GM13977 (cell line): ENCODE measurements at regions not wholly inside any gene's neighbourhood (a gene's known extent, or its start where the extent isn't known, plus 50 kb on each side); places are given as distances from the start of the nearest gene placed in this dataset.

ENCODE experiments used
- DNase-seq: peaks from one replicate; pipeline ENCODE4 v3.0.0; 2012; ENCODE audit warnings: low spot score
- CTCF ChIP-seq: IDR thresholded peaks from 2 replicates; pipeline ENCODE4 v1.5.1; 2012; ENCODE audit warnings: mild to moderate bottlenecking, control low read depth; ENCODE audit not compliant: insufficient read depth; ENCODE audit errors: extremely low read depth, missing control alignments
- in situ Hi-C: fragments of 300-500 bp; cut with MboI; formaldehyde crosslinking; loops from one replicate; pipeline ENCODE4 v1.12.0; 2022; ENCODE audit warnings: low sequenced_read_pairs, low pct_unique_long_range_greater_than_20kb, mixed read lengths, inconsistent platforms; ENCODE audit not compliant: unreplicated experiment

DNA sequence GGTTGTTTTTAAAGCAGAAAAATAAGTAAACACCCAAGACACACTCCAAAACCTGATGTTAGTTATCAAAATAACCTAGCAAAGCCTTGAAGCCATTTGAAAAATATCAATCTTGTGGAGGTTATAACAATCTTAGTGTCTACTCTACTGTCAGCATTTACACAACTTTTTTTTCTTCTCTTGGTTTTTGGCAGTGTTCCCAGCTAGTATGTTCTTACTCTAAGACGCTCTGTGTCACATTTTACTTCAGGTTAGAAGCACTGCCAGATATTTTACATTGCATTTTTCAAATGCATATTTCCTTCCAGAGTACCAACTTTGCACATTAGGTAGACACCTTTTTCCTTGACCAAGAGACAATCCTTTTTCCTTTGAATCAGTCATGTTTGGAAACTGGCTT lies 114.0 kb upstream of the INPP4B start:
- no peak for DNase-seq
- in situ Hi-C loops, result no loop called here

GRCh38 chr4:142960867-142961644 lies 115.0 kb upstream of the INPP4B start:
- in situ Hi-C loops, result no loop called here
- DNase-seq, result no peak

More for the DNA sequence above, 114.0 kb upstream of the INPP4B start:
- no peak for TF ChIP-seq CTCF

DNA sequence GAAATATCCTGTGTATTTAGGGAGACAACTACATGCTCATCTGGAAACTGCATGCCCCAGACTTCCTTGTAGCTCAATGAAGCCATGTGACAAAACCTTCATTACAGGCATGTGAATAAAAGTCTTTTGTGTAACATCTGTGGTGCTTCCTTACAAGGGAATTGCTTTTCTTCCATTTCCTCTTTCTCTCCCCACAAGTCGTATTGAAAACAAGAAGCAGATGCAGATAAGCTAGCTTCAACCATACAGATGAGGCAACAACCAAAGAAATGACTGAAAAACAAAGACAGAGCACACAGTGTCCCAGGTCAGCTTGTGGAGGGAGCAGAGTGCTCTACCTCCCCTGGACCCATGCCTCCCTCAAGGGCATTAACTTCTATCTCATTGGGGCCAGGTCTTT lies 115.8 kb upstream of the INPP4B start:
- no peak for TF ChIP-seq CTCF
- DNase-seq, result no peak

More at GRCh38 chr4:142960867-142961644, 115.0 kb upstream of the INPP4B start:
- no peak for TF ChIP-seq CTCF

DNA sequence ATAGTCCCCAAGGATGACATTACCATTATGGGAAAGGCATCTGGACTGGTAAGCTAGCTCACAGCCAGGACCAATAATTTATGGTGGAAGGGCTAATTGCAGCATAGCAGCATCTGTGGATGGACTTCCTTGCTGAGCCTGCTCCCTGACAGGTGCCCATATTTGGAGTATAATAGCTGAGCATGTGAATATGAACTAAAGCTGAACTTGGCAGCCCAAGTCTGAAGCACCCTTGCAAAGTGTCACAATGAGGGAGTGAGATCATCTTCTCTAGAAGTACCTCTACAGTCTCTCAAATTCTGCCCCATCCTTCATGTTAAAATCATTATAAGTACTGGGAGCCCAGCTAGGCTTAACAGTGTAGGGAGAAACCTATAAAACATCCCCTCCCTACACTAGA lies 128.2 kb upstream of the INPP4B start:
- DNase-seq, result no peak
- TF ChIP-seq CTCF, result no peak
- in situ Hi-C loops, result no loop called here

More for the DNA sequence above, 115.8 kb upstream of the INPP4B start:
- in situ Hi-C loops, result no loop called here

DNA sequence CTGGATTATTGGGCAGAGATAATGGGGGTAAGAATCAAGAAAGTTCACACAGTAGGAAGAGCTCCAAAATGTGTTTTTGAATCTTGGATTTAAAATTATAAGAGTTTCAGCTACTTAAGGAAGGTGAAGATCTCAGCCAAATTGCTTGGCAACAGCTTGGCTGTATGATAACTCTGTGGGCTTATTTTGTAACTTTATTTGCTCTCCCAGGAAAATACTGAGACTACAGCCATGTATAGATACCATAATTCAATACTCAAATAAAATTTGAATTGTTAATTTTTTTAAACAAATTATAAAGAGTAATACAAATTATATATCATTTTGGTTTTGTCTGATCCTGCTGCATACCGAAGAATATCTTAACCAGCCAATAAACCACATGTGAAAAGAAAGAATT lies 129.5 kb upstream of the INPP4B start:
- in situ Hi-C loops, result no loop called here
- no peak for DNase-seq
- TF ChIP-seq CTCF, result no peak

GRCh38 chr4:142976482-142976881 lies 130.4 kb upstream of the INPP4B start:
- no peak for TF ChIP-seq CTCF
- in situ Hi-C loops, result no loop called here

DNA sequence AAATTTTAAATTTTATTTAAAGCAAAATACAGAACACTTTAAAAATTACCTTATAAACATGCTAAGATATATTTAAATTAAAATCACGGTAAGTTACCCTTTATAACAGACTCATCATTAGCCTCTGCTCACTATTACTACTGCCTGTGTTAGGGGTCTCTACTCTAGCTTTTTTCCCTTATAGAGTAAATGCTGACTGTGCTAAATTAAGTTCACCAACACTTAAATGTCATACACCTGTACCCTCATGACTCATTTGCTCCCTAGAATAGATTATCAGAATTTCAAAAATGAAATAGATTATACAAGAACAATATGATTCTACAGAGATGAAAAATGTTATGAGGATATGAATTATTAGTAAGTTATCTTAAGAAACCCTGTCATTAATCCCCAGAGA lies 131.1 kb upstream of the INPP4B start:
- in situ Hi-C loops, result no loop called here
- no peak for TF ChIP-seq CTCF
- no peak for DNase-seq

More at GRCh38 chr4:142976482-142976881, 130.4 kb upstream of the INPP4B start:
- no peak for DNase-seq
